ENCODE measurements at regions not wholly inside any gene's neighbourhood (a gene's known extent, or its start where the extent isn't known, plus 50 kb on each side); places are given as distances from the start of the nearest gene placed in this dataset.

DNA sequence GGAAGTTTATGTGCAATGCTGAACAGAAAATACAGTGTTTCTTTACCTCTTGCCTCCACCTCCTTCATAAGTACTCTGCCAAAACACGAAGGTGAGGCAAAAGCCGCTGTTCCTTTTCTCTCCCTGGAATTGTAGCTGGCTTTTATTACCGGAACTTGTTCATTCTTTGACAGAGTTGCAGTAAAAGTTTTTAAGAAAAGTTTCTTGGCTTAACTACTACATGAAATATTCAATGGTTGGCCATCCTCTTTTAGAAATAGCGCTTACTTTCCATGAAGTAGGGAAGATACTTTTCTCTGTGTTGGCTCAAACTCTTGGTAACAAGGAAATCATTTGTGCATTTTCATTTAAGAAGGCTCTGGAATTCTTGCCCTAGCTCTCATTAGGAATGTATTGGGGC lies 950.7 kb upstream of the FANCL start:
- RAD21 ChIA-PET (ENCODE audit: unreplicated experiment), result no interaction called here
- H4K20me1 ChIP-seq (ENCODE audit: control insufficient read depth, insufficient read depth), result no peaks in the 10 kb centered on the region
- no peak for DNase-seq (ENCODE audit: low read depth, low spot score)
- H2AFZ ChIP-seq (ENCODE audit: control insufficient read depth, low read depth, low read length), result no peak overlapping the region
- no TSS peak for BruUV-seq (replicated peaks)
- FAIRE-seq, result no peak
- POLR2A ChIA-PET, result no interaction called here
- H3K36me3 ChIP-seq (ENCODE audit: control insufficient read depth in 2 of 2, insufficient read depth in 2 of 2, low read length in 1 of 2), result no peaks in the 10 kb centered on the region
- H3K9ac ChIP-seq (ENCODE audit: control insufficient read depth, insufficient read depth, low read length), result no peak overlapping the region
- H3K27ac ChIP-seq (ENCODE audit: control insufficient read depth, insufficient read depth), result no peak overlapping the region
- no peak overlapping the region for H3K4me2 ChIP-seq (ENCODE audit: control insufficient read depth, insufficient read depth)
- no peak overlapping the region for H3K4me3 ChIP-seq
- no peaks in the 10 kb centered on the region for H3K79me2 ChIP-seq (ENCODE audit: control insufficient read depth, insufficient read depth, low read length)
- H3K4me1 ChIP-seq (ENCODE audit: control insufficient read depth, insufficient read depth, low read length), result no peaks in the 10 kb centered on the region
- in situ Hi-C loops (cut with MboI), result no loop called here
- H3K9me3 ChIP-seq (replicated peaks; ENCODE audit: control insufficient read depth, insufficient read depth, low read length), result no peaks in the 10 kb centered on the region
- SMC1A ChIA-PET (ENCODE audit: uncharacterized antibody, unreplicated experiment), result interaction anchor here (0.6 kb wide), 1 partner anchor 271 kb away, joined by 4 read pairs; no protein-coding TSS in a partner anchor
- CTCF ChIA-PET, result interaction anchor here (1.1 kb wide), 1 partner anchor 9 kb away, joined by 3 read pairs; no protein-coding TSS in a partner anchor
- intact Hi-C loops (cut with micrococcal nuclease; ENCODE audit: unreplicated experiment), result no loop called here
- ATAC-seq, result no peak
- TF ChIP-seq EZH2 (IDR thresholded peaks at IDR 0.05; ENCODE audit: borderline replicate concordance, control insufficient read depth, low read depth, low read length) (no peak), ZNF384 (IDR thresholded peaks at IDR 0.05; ENCODE audit: borderline replicate concordance, low read depth, low read length) (no peak)
- TF ChIP-seq, protein P1, sequence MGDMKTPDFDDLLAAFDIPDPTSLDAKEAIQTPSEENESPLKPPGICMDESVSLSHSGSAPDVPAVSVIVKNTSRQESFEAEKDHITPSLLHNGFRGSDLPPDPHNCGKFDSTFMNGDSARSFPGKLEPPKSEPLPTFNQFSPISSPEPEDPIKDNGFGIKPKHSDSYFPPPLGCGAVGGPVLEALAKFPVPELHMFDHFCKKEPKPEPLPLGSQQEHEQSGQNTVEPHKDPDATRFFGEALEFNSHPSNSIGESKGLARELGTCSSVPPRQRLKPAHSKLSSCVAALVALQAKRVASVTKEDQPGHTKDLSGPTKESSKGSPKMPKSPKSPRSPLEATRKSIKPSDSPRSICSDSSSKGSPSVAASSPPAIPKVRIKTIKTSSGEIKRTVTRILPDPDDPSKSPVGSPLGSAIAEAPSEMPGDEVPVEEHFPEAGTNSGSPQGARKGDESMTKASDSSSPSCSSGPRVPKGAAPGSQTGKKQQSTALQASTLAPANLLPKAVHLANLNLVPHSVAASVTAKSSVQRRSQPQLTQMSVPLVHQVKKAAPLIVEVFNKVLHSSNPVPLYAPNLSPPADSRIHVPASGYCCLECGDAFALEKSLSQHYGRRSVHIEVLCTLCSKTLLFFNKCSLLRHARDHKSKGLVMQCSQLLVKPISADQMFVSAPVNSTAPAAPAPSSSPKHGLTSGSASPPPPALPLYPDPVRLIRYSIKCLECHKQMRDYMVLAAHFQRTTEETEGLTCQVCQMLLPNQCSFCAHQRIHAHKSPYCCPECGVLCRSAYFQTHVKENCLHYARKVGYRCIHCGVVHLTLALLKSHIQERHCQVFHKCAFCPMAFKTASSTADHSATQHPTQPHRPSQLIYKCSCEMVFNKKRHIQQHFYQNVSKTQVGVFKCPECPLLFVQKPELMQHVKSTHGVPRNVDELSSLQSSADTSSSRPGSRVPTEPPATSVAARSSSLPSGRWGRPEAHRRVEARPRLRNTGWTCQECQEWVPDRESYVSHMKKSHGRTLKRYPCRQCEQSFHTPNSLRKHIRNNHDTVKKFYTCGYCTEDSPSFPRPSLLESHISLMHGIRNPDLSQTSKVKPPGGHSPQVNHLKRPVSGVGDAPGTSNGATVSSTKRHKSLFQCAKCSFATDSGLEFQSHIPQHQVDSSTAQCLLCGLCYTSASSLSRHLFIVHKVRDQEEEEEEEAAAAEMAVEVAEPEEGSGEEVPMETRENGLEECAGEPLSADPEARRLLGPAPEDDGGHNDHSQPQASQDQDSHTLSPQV (IDR thresholded peaks at IDR 0.05), result no peak
- WGBS (ENCODE audit: insufficient coverage, insufficient replicate concordance, low lambda C conversion rate, missing lambda C conversion rate), result 11% methylated on average over 4 of the region's 4 CpGs
- H3K27me3 ChIP-seq (replicated peaks in 1 of 2; ENCODE audit: control insufficient read depth in 2 of 2, insufficient read depth in 2 of 2, low read length in 1 of 2), result no peaks in the 10 kb centered on the region

DNA sequence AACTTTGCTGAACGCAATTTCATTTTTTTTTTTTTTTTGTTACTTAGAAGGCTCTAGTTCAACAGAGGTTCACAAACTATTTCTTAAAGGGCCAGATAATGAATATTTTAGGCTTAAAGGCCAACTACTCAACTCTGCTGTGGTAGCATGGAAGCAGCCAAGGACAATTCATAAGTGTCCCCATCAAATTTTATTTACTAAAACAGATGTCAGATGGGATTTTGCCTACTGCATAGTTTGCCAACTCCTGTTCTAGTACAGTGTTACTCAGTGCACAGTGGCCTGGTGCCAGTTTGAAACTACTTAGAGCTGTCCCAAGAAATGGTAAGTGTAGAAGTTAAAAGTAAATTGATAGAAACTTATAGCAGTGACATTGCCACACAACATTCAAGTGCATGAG lies 949.4 kb upstream of the FANCL start:
- H3K4me3 ChIP-seq, result no peak overlapping the region
- SMC1A ChIA-PET (ENCODE audit: uncharacterized antibody, unreplicated experiment), result no interaction called here
- H3K4me1 ChIP-seq (ENCODE audit: control insufficient read depth, insufficient read depth, low read length), result no peaks in the 10 kb centered on the region
- no peaks in the 10 kb centered on the region for H3K9me3 ChIP-seq (replicated peaks; ENCODE audit: control insufficient read depth, insufficient read depth, low read length)
- CTCF ChIA-PET, result no interaction called here
- H3K4me2 ChIP-seq (ENCODE audit: control insufficient read depth, insufficient read depth), result no peak overlapping the region
- H3K9ac ChIP-seq (ENCODE audit: control insufficient read depth, insufficient read depth, low read length), result no peak overlapping the region
- H3K27ac ChIP-seq (ENCODE audit: control insufficient read depth, insufficient read depth), result no peak overlapping the region
- ATAC-seq (no peak), FAIRE-seq (no peak), DNase-seq (ENCODE audit: low read depth, low spot score) (no peak)
- intact Hi-C loops (cut with micrococcal nuclease; ENCODE audit: unreplicated experiment) (no loop called here), in situ Hi-C loops (cut with MboI) (no loop called here)
- no peaks in the 10 kb centered on the region for H3K36me3 ChIP-seq (ENCODE audit: control insufficient read depth in 2 of 2, insufficient read depth in 2 of 2, low read length in 1 of 2)
- RAD21 ChIA-PET (ENCODE audit: unreplicated experiment), result no interaction called here
- no peaks in the 10 kb centered on the region for H3K79me2 ChIP-seq (ENCODE audit: control insufficient read depth, insufficient read depth, low read length)
- no peaks in the 10 kb centered on the region for H3K27me3 ChIP-seq (replicated peaks in 1 of 2; ENCODE audit: control insufficient read depth in 2 of 2, insufficient read depth in 2 of 2, low read length in 1 of 2)
- H2AFZ ChIP-seq (ENCODE audit: control insufficient read depth, low read depth, low read length), result no peak overlapping the region
- BruUV-seq (replicated peaks), result no TSS peak
- 0% methylated on average over 1 of the region's 1 CpG for WGBS (ENCODE audit: insufficient coverage, insufficient replicate concordance, low lambda C conversion rate, missing lambda C conversion rate)
- H4K20me1 ChIP-seq (ENCODE audit: control insufficient read depth, insufficient read depth), result no peaks in the 10 kb centered on the region
- POLR2A ChIA-PET, result no interaction called here
- TF ChIP-seq BHLHE40 (IDR thresholded peaks at IDR 0.05; ENCODE audit: borderline replicate concordance in 1 of 2, low read depth in 2 of 2, low read length in 1 of 2) (no peak), PML (IDR thresholded peaks at IDR 0.05; ENCODE audit: low read length) (no peak), HDGF (IDR thresholded peaks at IDR 0.05) (no peak), CREM (IDR thresholded peaks at IDR 0.05; ENCODE audit: low read depth) (no peak), MYB (IDR thresholded peaks at IDR 0.05; ENCODE audit: borderline replicate concordance, low read depth, low read length) (no peak), MTA2 (IDR thresholded peaks at IDR 0.05; ENCODE audit: low read depth) (no peak), SMAD5 (IDR thresholded peaks at IDR 0.05; ENCODE audit: low read depth) (no peak), RAD51 (IDR thresholded peaks at IDR 0.05) (no peak)
- TF ChIP-seq, protein P2, sequence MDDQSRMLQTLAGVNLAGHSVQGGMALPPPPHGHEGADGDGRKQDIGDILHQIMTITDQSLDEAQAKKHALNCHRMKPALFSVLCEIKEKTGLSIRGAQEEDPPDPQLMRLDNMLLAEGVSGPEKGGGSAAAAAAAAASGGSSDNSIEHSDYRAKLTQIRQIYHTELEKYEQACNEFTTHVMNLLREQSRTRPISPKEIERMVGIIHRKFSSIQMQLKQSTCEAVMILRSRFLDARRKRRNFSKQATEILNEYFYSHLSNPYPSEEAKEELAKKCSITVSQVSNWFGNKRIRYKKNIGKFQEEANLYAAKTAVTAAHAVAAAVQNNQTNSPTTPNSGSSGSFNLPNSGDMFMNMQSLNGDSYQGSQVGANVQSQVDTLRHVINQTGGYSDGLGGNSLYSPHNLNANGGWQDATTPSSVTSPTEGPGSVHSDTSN (IDR thresholded peaks at IDR 0.05; ENCODE audit: insufficient replicate concordance, low read depth, low read length), result no peak

Data from GM12878 (cell line).